H1 (cell line): ENCODE measurements at regions not wholly inside any gene's neighbourhood (a gene's known extent, or its start where the extent isn't known, plus 50 kb on each side); places are given as distances from the start of the nearest gene placed in this dataset.
"Not testable (repeated sequence)": the region's sequence is repeated elsewhere in the genome, so short reads cannot be mapped to it uniquely, and the experiment has no call there.

Experiments used
- CTCF ChIA-PET: fragments of 300-600 bp; sonication (Branson Sonifier 250); formaldehyde crosslinking; loops from one replicate; lab custom pipeline; 2021; ENCODE audit not compliant: partially characterized antibody; lab: Charles Lee
- POLR2A ChIA-PET: fragments of 300-600 bp; sonication (Branson Sonifier 250); formaldehyde crosslinking; loops from one replicate; lab custom pipeline; 2021; ENCODE audit warnings: inconsistent platforms; ENCODE audit not compliant: partially characterized antibody; lab: Charles Lee
- DNase-seq, 2 experiments: peaks; one replicate each; pipeline versions ENCODE4 v3.0.0 to v3.0.0-alpha.2; 2010 to 2022; ENCODE audit warnings: low spot score in 2 of 2, low read depth in 1 of 2, mixed read lengths in 1 of 2
- FAIRE-seq: peaks from 2 replicates; lab custom pipeline; 2011; peaks lifted over from hg19 to GRCh38; lab: Jason Lieb, UNC
- H2AFZ ChIP-seq: 2 replicates; pipeline ENCODE4 v1.8.1; 2012; ENCODE audit warnings: low read length, inconsistent platforms
- H2AK5ac ChIP-seq: 2 replicates; pipeline ENCODE4 v1.6.1; 2013; ENCODE audit warnings: low read depth, low read length
- H2BK120ac ChIP-seq: replicated peaks from 2 replicates; pipeline ENCODE3; 2013; ENCODE audit warnings: low read depth, low read length, inconsistent platforms
- H2BK12ac ChIP-seq: 2 replicates; pipeline ENCODE4 v1.6.1; 2013; ENCODE audit warnings: low read depth, low read length
- H2BK15ac ChIP-seq: 2 replicates; pipeline ENCODE4 v1.6.1; 2013; ENCODE audit warnings: low read length
- H2BK20ac ChIP-seq: 2 replicates; pipeline ENCODE4 v1.6.1; 2013; ENCODE audit warnings: low read length
- H2BK5ac ChIP-seq: 2 replicates; pipeline ENCODE4 v1.6.1; 2013; ENCODE audit warnings: low read depth, low read length
- H3K14ac ChIP-seq: 2 replicates; pipeline ENCODE4 v1.6.1; 2013; ENCODE audit warnings: inconsistent platforms; ENCODE audit not compliant: insufficient read length
- H3K18ac ChIP-seq: 2 replicates; pipeline ENCODE4 v1.6.1; 2013; ENCODE audit warnings: low read length; ENCODE audit errors: extremely low read depth
- H3K23ac ChIP-seq: 2 replicates; pipeline ENCODE4 v1.6.1; 2013; ENCODE audit warnings: inconsistent platforms; ENCODE audit not compliant: insufficient read length
- H3K23me2 ChIP-seq: 2 replicates; pipeline ENCODE4 v1.6.1; 2013; ENCODE audit warnings: low read depth, low read length
- H3K27ac ChIP-seq: 2 replicates; pipeline ENCODE4 v1.6.1; 2011; ENCODE audit warnings: low read depth, low read length, inconsistent platforms
- H3K27me3 ChIP-seq, 4 experiments: replicated peaks in 1 of 4; 1 replicate in 1 of 4; 2 replicates in 3 of 4; pipeline versions ENCODE4 v1.6.1 to v1.8.1; 2011 to 2013; ENCODE audit warnings: low read length in 3 of 4, mild to moderate bottlenecking in 3 of 4, inconsistent platforms in 2 of 4, mixed read lengths in 2 of 4, moderate library complexity in 1 of 4; ENCODE audit not compliant: control insufficient read depth in 3 of 4, insufficient read depth in 3 of 4; ENCODE audit errors: extremely low read depth in 1 of 4
- H3K36me3 ChIP-seq, 4 experiments: 2 replicates each; pipeline versions ENCODE4 v1.6.1 to v1.8.1; 2011 to 2013; ENCODE audit warnings: mild to moderate bottlenecking in 4 of 4, low read length in 3 of 4, moderate library complexity in 2 of 4, control low read depth in 1 of 4, inconsistent platforms in 1 of 4; ENCODE audit not compliant: insufficient read depth in 4 of 4, control insufficient read depth in 2 of 4
- H3K4ac ChIP-seq: replicated peaks from 2 replicates; pipeline ENCODE3; 2013; ENCODE audit warnings: low read length, low read depth, mixed read lengths, inconsistent platforms; ENCODE audit not compliant: insufficient read length
- H3K4me1 ChIP-seq, 4 experiments: replicated peaks in 1 of 4; 1 replicate in 1 of 4; 2 replicates in 3 of 4; pipeline versions ENCODE4 v1.6.1 to v1.8.1; 2011 to 2013; ENCODE audit warnings: low read length in 3 of 4, inconsistent platforms in 2 of 4, mixed read lengths in 1 of 4; ENCODE audit not compliant: insufficient read depth in 4 of 4, control insufficient read depth in 3 of 4
- H3K4me2 ChIP-seq, 2 experiments: 2 replicates each; pipeline versions ENCODE4 v1.6.1 to v1.8.1; 2011 to 2013; ENCODE audit warnings: low read depth in 2 of 2, low read length in 2 of 2, control low read depth in 1 of 2, inconsistent platforms in 1 of 2, mild to moderate bottlenecking in 1 of 2; ENCODE audit not compliant: insufficient read depth in 1 of 2
- H3K4me3 ChIP-seq, 4 experiments: fragments of 200-600, 300-600 bp in 1 of 4; sonication (generic), shearing (Covaris generic), sonication (Bioruptor Twin) in 1 of 4; 2 replicates each; pipeline versions ENCODE4 v1.5.1 to v1.8.1; 2011 to 2016; ENCODE audit warnings: low read length in 4 of 4, low read depth in 3 of 4, control low read depth in 2 of 4, inconsistent platforms in 2 of 4, mild to moderate bottlenecking in 2 of 4, mixed read lengths in 1 of 4, moderate library complexity in 1 of 4; ENCODE audit not compliant: insufficient read depth in 2 of 4; ENCODE audit errors: extremely low read depth in 1 of 4
- H3K56ac ChIP-seq: replicated peaks from 2 replicates; pipeline ENCODE3; 2013; ENCODE audit warnings: low read depth, mild to moderate bottlenecking, mixed read lengths, low read length, inconsistent platforms; ENCODE audit not compliant: insufficient read length
- H3K79me1 ChIP-seq: 2 replicates; pipeline ENCODE4 v1.6.1; 2013; ENCODE audit warnings: low read depth, low read length, control low read depth
- H3K79me2 ChIP-seq, 2 experiments: 2 replicates each; pipeline versions ENCODE4 v1.6.1 to v1.8.1; 2012 to 2013; ENCODE audit warnings: low read length in 2 of 2, mild to moderate bottlenecking in 2 of 2, inconsistent platforms in 1 of 2; ENCODE audit not compliant: insufficient read depth in 2 of 2, control insufficient read depth in 1 of 2
- H3K9ac ChIP-seq, 4 experiments: replicated peaks in 1 of 4; 1 replicate in 1 of 4; 2 replicates in 3 of 4; pipeline versions ENCODE4 v1.6.1 to v1.8.1; 2011 to 2013; ENCODE audit warnings: low read depth in 3 of 4, low read length in 3 of 4, control low read depth in 2 of 4, mild to moderate bottlenecking in 2 of 4, moderate library complexity in 2 of 4, inconsistent platforms in 1 of 4; ENCODE audit errors: extremely low read depth in 1 of 4
- H3K9me3 ChIP-seq, 2 experiments: 2 replicates each; pipeline versions ENCODE4 v1.6.1 to v1.8.1; 2012 to 2013; ENCODE audit warnings: mild to moderate bottlenecking in 2 of 2, moderate library complexity in 2 of 2, control low read depth in 1 of 2, inconsistent platforms in 1 of 2, low read depth in 1 of 2, low read length in 1 of 2, mixed read lengths in 1 of 2; ENCODE audit not compliant: insufficient read depth in 2 of 2
- H4K20me1 ChIP-seq, 2 experiments: replicated peaks in 1 of 2; 2 replicates each; pipeline versions ENCODE3 to v1.8.1; 2011 to 2013; ENCODE audit warnings: inconsistent platforms in 2 of 2, low read length in 2 of 2, mild to moderate bottlenecking in 1 of 2; ENCODE audit not compliant: insufficient read depth in 2 of 2, control insufficient read depth in 1 of 2
- H4K5ac ChIP-seq: 2 replicates; pipeline ENCODE4 v1.6.1; 2013; ENCODE audit warnings: low read length, low read depth, mixed read lengths, inconsistent platforms; ENCODE audit not compliant: insufficient read length
- H4K8ac ChIP-seq: 2 replicates; pipeline ENCODE4 v1.8.0; 2013; ENCODE audit warnings: mild to moderate bottlenecking, moderate library complexity, low read length, inconsistent platforms; ENCODE audit not compliant: insufficient read depth; ENCODE audit errors: extremely low read depth
- H4K91ac ChIP-seq: replicated peaks from 2 replicates; pipeline ENCODE3; 2013; ENCODE audit warnings: low read length, mixed read lengths, inconsistent platforms; ENCODE audit not compliant: insufficient read length
- WGBS, 2 experiments: shearing (Covaris generic) in 1 of 2; methylation state at CpG; one replicate each; pipeline versions ENCODE4 v1.1.6 to v1.1.7; 2013 to 2015; ENCODE audit warnings: low lambda C conversion rate in 2 of 2, mixed read lengths in 2 of 2, inconsistent platforms in 1 of 2, low coverage in 1 of 2, missing lambda C conversion rate in 1 of 2; ENCODE audit not compliant: insufficient replicate concordance in 2 of 2, insufficient coverage in 1 of 2, insufficient read length in 1 of 2; ENCODE audit errors: extremely low coverage in 1 of 2, missing lambda C conversion rate in 1 of 2; 5-methylcytosine and 5-hydroxymethylcytosine counted together

DNA sequence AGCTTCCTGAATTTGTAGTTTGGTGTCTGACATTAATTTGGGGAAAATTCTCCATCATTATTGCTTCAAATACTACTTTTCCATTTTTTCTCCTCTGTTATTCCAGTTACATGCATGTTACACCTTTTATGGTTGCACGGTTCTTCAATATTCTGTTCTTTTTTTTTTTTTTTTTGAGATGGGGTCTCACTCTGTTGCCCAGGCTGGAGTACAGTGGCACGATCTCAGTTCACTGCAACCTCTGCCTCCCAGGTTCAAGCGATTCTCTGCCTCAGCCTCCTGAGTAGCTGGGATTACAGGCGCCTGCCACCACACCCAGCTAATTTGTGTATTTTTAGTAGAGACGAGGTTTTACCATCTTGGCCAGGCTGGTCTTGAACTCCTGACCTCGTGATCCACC is 109.4 kb upstream of the XIST start:
- H3K4ac ChIP-seq, H3K36me3 ChIP-seq, H3K4me2 ChIP-seq, H2AFZ ChIP-seq, H3K9ac ChIP-seq, H2BK120ac ChIP-seq, POLR2A ChIA-PET, H3K9me3 ChIP-seq, H3K14ac ChIP-seq, H3K56ac ChIP-seq, H3K4me3 ChIP-seq, H3K27ac ChIP-seq, H3K27me3 ChIP-seq, H3K23ac ChIP-seq, H2AK5ac ChIP-seq, FAIRE-seq, DNase-seq, H2BK20ac ChIP-seq, H4K91ac ChIP-seq, H3K18ac ChIP-seq, H4K8ac ChIP-seq, H3K79me1 ChIP-seq, H4K5ac ChIP-seq, H4K20me1 ChIP-seq, H2BK12ac ChIP-seq, H3K23me2 ChIP-seq, H2BK15ac ChIP-seq, H2BK5ac ChIP-seq: not testable (repeated sequence)
- peaks cover 0 to 65% of the 10 kb centered on the region in 2 experiments; a peak in 2 of 4 replicates for H3K79me2 ChIP-seq
- H3K4me1 ChIP-seq, result peaks cover 0 to 15% (median 7%) of the 10 kb centered on the region in 4 experiments; a peak in 6 of 7 replicates
- WGBS, 2 experiments, result no CpG with 5 or more reads among the region's 6 CpGs
- CTCF ChIA-PET, result interaction anchor here (0.6 kb wide), 1 partner anchor 106 kb away, joined by 3 read pairs; no protein-coding TSS in a partner anchor
